Stomach (tissue), 4 donors: ENCODE measurements at regions not wholly inside any gene's neighbourhood (a gene's known extent, or its start where the extent isn't known, plus 50 kb on each side); places are given as distances from the start of the nearest gene placed in this dataset.

Experiments used
- CTCF ChIP-seq, 7 experiments: fragments of 450-650 bp in 4 of 7; fragments of 200-600 bp in 3 of 7; sonication (generic) in 3 of 7; IDR thresholded peaks; one replicate each; pipeline ENCODE4 v1.5.1; 2016 to 2019; ENCODE audit warnings: antibody characterized with exemption in 7 of 7, control low read depth in 2 of 7, mild to moderate bottlenecking in 1 of 7
- EP300 ChIP-seq: sonication (generic); formaldehyde crosslinking; IDR thresholded peaks from one replicate; pipeline ENCODE4 v1.6.1; 2017; ENCODE audit warnings: antibody characterized with exemption
- POLR2A ChIP-seq, 4 donors: fragments of 450-650 bp; IDR thresholded peaks; one replicate each; pipeline ENCODE4 v1.6.1; 2016; ENCODE audit warnings: antibody characterized with exemption in 4 of 4, control low read depth in 2 of 4, mild to moderate bottlenecking in 1 of 4, moderate library complexity in 1 of 4

- TF ChIP-seq POLR2A (IDR thresholded peaks at IDR 0.05) (no peak), CTCF (IDR thresholded peaks at IDR 0.05) (no peak), EP300 (no peak)
These were observed 221.4 kb downstream of the IKZF2 start for GRCh38 chr2:212929971-212930370.
